ENCODE measurements at regions not wholly inside any gene's neighbourhood (a gene's known extent, or its start where the extent isn't known, plus 50 kb on each side); places are given as distances from the start of the nearest gene placed in this dataset.

GRCh38 chr5:120788481-120788880 is 324.4 kb downstream of the PRR16 start:
- 27 to 55% (median 43%) methylated on average over 1 of the region's 1 CpG for WGBS, 4 donors
- ATAC-seq: no peak
- no peaks in the 10 kb centered on the region for H3K36me3 ChIP-seq
- H3K4me3 ChIP-seq: no peak overlapping the region
- H3K4me1 ChIP-seq: no peaks in the 10 kb centered on the region
- H3K27ac ChIP-seq: no peak overlapping the region
- no peaks in the 10 kb centered on the region for H3K27me3 ChIP-seq
- H3K9me3 ChIP-seq: no peaks in the 10 kb centered on the region
- intact Hi-C loops (cut with DNase I): no loop called here
- TF ChIP-seq CTCF (IDR thresholded peaks at IDR 0.05) (no peak), POLR2A (IDR thresholded peaks at IDR 0.05) (no peak)
- DNase-seq: no peak

GRCh38 chr5:120789918-120790317 is 325.8 kb downstream of the PRR16 start:
- intact Hi-C loops (cut with DNase I): loop anchor here in 1 of 10 donors (10.0 kb wide), 1 partner anchor 845 kb away; no protein-coding TSS in a partner anchor
- ATAC-seq (no peak), DNase-seq (no peak)
- Histone ChIP-seq H3K9me3 (no peaks in the 10 kb centered on the region), H3K36me3 (no peaks in the 10 kb centered on the region), H3K4me3 (no peak overlapping the region), H3K4me1 (no peaks in the 10 kb centered on the region), H3K27me3 (no peaks in the 10 kb centered on the region), H3K27ac (no peak overlapping the region)
- TF ChIP-seq POLR2A (IDR thresholded peaks at IDR 0.05) (no peak), CTCF (IDR thresholded peaks at IDR 0.05) (no peak)
- WGBS, 4 donors: 29 to 39% (median 35%) methylated on average over 2 of the region's 2 CpGs

DNA sequence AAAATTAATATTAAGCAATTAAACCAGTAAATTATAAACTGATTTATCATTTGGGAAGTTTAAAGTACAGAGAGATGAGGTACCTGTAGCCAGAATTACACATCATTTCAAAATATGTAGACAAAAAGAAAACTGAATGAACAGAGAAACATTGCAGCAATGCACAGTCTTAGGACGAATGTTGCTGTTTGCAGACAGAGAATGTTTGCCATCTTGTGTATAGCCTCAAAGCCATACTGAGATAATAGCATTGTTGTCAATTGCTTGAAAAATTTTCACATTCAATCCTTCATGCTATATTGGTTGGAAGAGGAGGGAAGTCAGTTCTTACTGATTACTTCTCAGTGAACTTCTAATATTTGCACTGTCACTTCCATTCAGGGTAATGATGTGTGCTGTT is 326.2 kb downstream of the PRR16 start:
- Histone ChIP-seq H3K27me3 (no peaks in the 10 kb centered on the region), H3K4me1 (no peaks in the 10 kb centered on the region), H3K36me3 (no peaks in the 10 kb centered on the region), H3K27ac (no peak overlapping the region), H3K4me3 (no peak overlapping the region), H3K9me3 (no peaks in the 10 kb centered on the region)
- 66 to 77% (median 73%) methylated on average over 1 of the region's 1 CpG for WGBS, 4 donors
- TF ChIP-seq POLR2A (IDR thresholded peaks at IDR 0.05): no peak
- no peak for TF ChIP-seq CTCF (IDR thresholded peaks at IDR 0.05)
- no peak for DNase-seq
- intact Hi-C loops (cut with DNase I): loop anchor here in 1 of 10 donors (10.0 kb wide), 1 partner anchor 846 kb away; no protein-coding TSS in a partner anchor
- ATAC-seq: no peak

GRCh38 chr5:120792477-120792876 is 328.4 kb downstream of the PRR16 start:
- TF ChIP-seq CTCF (IDR thresholded peaks at IDR 0.05): no peak
- no peak for TF ChIP-seq POLR2A (IDR thresholded peaks at IDR 0.05)
- WGBS, 4 donors: 75 to 85% (median 75%) methylated on average over 2 of the region's 2 CpGs
- Histone ChIP-seq H3K27ac (no peak overlapping the region), H3K27me3 (no peaks in the 10 kb centered on the region), H3K36me3 (no peaks in the 10 kb centered on the region), H3K4me1 (no peaks in the 10 kb centered on the region), H3K9me3 (no peaks in the 10 kb centered on the region), H3K4me3 (no peak overlapping the region)
- intact Hi-C loops (cut with DNase I): loop anchor here in 1 of 10 donors (10.0 kb wide), 1 partner anchor 848 kb away; no protein-coding TSS in a partner anchor
- ATAC-seq (no peak), DNase-seq (no peak)

All from heart left ventricle (tissue), 16 donors.